ENCODE measurements at regions not wholly inside any gene's neighbourhood (a gene's known extent, or its start where the extent isn't known, plus 50 kb on each side); places are given as distances from the start of the nearest gene placed in this dataset.

DNA sequence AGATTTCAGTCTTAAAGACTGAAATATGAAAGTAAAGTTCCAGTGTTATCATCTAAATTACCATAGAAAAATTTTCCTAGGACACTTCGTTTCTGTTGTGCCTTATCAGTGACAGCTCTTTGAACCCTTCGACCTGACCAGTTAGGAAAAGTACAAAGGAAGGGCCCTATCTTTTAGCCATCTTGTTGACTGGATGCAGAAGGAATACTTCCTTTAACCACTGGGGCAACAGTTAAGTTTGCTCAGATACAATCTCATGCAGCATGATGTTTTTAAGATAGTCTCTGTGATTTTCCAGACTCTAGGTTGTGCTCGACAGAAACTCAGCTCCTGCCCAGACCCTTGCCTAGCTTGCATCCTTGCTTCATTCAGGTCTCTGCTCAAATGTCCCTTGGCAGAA lies 210.5 kb upstream of the RPS6KA3 start:
- no peaks in the 10 kb centered on the region for H4K20me1 ChIP-seq (replicated peaks; ENCODE audit: control insufficient read depth, insufficient read depth, low read length)
- in situ Hi-C loops (cut with MboI): no loop called here
- H3K36me3 ChIP-seq (ENCODE audit: control insufficient read depth, insufficient read depth, low read length): no peaks in the 10 kb centered on the region
- H3K4me3 ChIP-seq: no peak overlapping the region
- DNase-seq (ENCODE audit: extremely low read depth in 1 of 4, low spot score in 3 of 4) (no peak), ATAC-seq (no peak), FAIRE-seq (no peak)
- no peaks in the 10 kb centered on the region for H3K4me1 ChIP-seq (replicated peaks in 1 of 2; ENCODE audit: control insufficient read depth in 2 of 2, insufficient read depth in 2 of 2, low read length in 2 of 2)
- H3K4me2 ChIP-seq (ENCODE audit: insufficient read depth, low read length): no peak overlapping the region
- H3K9me1 ChIP-seq (ENCODE audit: control insufficient read depth, insufficient read depth, low read length): no peaks in the 10 kb centered on the region
- H3K27me3 ChIP-seq (ENCODE audit: control insufficient read depth in 2 of 2, insufficient read depth in 2 of 2, low read length in 2 of 2): no peaks in the 10 kb centered on the region
- no peak overlapping the region for H2AFZ ChIP-seq (ENCODE audit: low read depth, low read length)
- WGBS (ENCODE audit: insufficient coverage, low coverage, missing lambda C conversion rate): 0% methylated on average over 3 of the region's 3 CpGs
- ChIA-PET CTCF (ENCODE audit: low intra/inter-chr PET ratio) (no interaction called here), POLR2A (no interaction called here)
- H3K27ac ChIP-seq (ENCODE audit: extremely low read depth, low read depth, low read length): no peak overlapping the region
- H3K79me2 ChIP-seq (ENCODE audit: control insufficient read depth, insufficient read depth, low read length): no peaks in the 10 kb centered on the region
- intact Hi-C loops (cut with micrococcal nuclease): no loop called here
- H3K9me3 ChIP-seq (replicated peaks; ENCODE audit: control insufficient read depth, insufficient read depth, low read depth, low read length): no peaks in the 10 kb centered on the region
- H3K9ac ChIP-seq (ENCODE audit: insufficient read depth in 1 of 2, low read depth in 2 of 2, low read length in 2 of 2): no peak overlapping the region
- BruUV-seq (replicated peaks): no TSS peak
- TF ChIP-seq, protein P1, sequence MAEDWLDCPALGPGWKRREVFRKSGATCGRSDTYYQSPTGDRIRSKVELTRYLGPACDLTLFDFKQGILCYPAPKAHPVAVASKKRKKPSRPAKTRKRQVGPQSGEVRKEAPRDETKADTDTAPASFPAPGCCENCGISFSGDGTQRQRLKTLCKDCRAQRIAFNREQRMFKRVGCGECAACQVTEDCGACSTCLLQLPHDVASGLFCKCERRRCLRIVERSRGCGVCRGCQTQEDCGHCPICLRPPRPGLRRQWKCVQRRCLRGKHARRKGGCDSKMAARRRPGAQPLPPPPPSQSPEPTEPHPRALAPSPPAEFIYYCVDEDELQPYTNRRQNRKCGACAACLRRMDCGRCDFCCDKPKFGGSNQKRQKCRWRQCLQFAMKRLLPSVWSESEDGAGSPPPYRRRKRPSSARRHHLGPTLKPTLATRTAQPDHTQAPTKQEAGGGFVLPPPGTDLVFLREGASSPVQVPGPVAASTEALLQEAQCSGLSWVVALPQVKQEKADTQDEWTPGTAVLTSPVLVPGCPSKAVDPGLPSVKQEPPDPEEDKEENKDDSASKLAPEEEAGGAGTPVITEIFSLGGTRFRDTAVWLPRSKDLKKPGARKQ (CRISPR knock-in tag; IDR thresholded peaks at IDR 0.05): no peak
- TF ChIP-seq, protein P2, sequence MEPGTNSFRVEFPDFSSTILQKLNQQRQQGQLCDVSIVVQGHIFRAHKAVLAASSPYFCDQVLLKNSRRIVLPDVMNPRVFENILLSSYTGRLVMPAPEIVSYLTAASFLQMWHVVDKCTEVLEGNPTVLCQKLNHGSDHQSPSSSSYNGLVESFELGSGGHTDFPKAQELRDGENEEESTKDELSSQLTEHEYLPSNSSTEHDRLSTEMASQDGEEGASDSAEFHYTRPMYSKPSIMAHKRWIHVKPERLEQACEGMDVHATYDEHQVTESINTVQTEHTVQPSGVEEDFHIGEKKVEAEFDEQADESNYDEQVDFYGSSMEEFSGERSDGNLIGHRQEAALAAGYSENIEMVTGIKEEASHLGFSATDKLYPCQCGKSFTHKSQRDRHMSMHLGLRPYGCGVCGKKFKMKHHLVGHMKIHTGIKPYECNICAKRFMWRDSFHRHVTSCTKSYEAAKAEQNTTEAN (CRISPR knock-in tag; IDR thresholded peaks at IDR 0.05): no peak
- TF ChIP-seq NR2C2 (CRISPR knock-in tag; IDR thresholded peaks at IDR 0.05) (no peak), NR2C2 (tag; IDR thresholded peaks at IDR 0.05) (no peak)

Measured in K562 (cell line).